ENCODE measurements at regions not wholly inside any gene's neighbourhood (a gene's known extent, or its start where the extent isn't known, plus 50 kb on each side); places are given as distances from the start of the nearest gene placed in this dataset.

GRCh38 chr18:22684268-22684667 is 248.9 kb upstream of the RBBP8 start:
- ChIA-PET POLR2A (no interaction called here), CTCF (interaction anchor here (1.6 kb wide), 1 partner anchor 20 kb away, joined by 3 read pairs; no protein-coding TSS in a partner anchor)
- WGBS (ENCODE audit: missing lambda C conversion rate): 88% methylated on average over 2 of the region's 2 CpGs
- FAIRE-seq (no peak), DNase-seq (ENCODE audit: low read depth in 1 of 2, low spot score in 1 of 2) (no peak), ATAC-seq (no peak)
- H3K27ac ChIP-seq: peak overlapping the region; percentile 91 to 94
- peaks cover 34% of the 10 kb centered on the region for H3K4me1 ChIP-seq
- peaks cover 35% of the 10 kb centered on the region for H3K9me3 ChIP-seq
- no peak overlapping the region for H3K4me3 ChIP-seq
- TF ChIP-seq HMGXB4 (CRISPR knock-in tag; IDR thresholded peaks at IDR 0.05; ENCODE audit: borderline replicate concordance): no peak
- TF ChIP-seq KDM5A (IDR thresholded peaks at IDR 0.05): no peak
- no peak for TF ChIP-seq CBX2 (IDR thresholded peaks at IDR 0.05; ENCODE audit: borderline replicate concordance, low read depth)
- 0 out of 2 replicates have a peak, but pooled peaks have one; percentile 10 for TF ChIP-seq HOXB5 (CRISPR knock-in tag; IDR thresholded peaks at IDR 0.05)
- no peak for TF ChIP-seq HOXB13 (CRISPR knock-in tag; IDR thresholded peaks at IDR 0.05; ENCODE audit: low read depth)
- TF ChIP-seq RNF2 (IDR thresholded peaks at IDR 0.05; ENCODE audit: borderline replicate concordance, low read depth): no peak
- TF ChIP-seq JUNB (IDR thresholded peaks at IDR 0.05): no peak
- no peak for TF ChIP-seq NR3C1 (IDR thresholded peaks at IDR 0.05)
- TF ChIP-seq FOSB (CRISPR knock-in tag; IDR thresholded peaks at IDR 0.05): 0 out of 2 replicates have a peak, but pooled peaks have one; percentile 24
- TF ChIP-seq MAZ (IDR thresholded peaks at IDR 0.05; ENCODE audit: borderline replicate concordance, low read depth, low read length): no peak
- no peak for TF ChIP-seq CBX8 (IDR thresholded peaks at IDR 0.05)
- no peak for TF ChIP-seq MAX (IDR thresholded peaks at IDR 0.05)
- TF ChIP-seq MAFK (IDR thresholded peaks at IDR 0.05; ENCODE audit: partially characterized antibody): no peak
- no peak for TF ChIP-seq E2F6 (IDR thresholded peaks at IDR 0.05; ENCODE audit: borderline replicate concordance, low read depth)
- TF ChIP-seq NFE2L2 (conservative IDR thresholded peaks at IDR 0.05; ENCODE audit: low read length): no peak
- H3K4me2 ChIP-seq: peak overlapping the region; percentile 63

GRCh38 chr18:22685788-22686187 is 247.3 kb upstream of the RBBP8 start:
- H3K27ac ChIP-seq: peak overlapping the region in 1 of 2 experiments; percentile 74; a peak in 3 of 6 replicates
- TF ChIP-seq BHLHE40 (IDR thresholded peaks at IDR 0.05; ENCODE audit: low read depth, low read length): no peak
- TF ChIP-seq HOXA7 (CRISPR knock-in tag; IDR thresholded peaks at IDR 0.05): no peak
- TF ChIP-seq HMGXB4 (CRISPR knock-in tag; IDR thresholded peaks at IDR 0.05; ENCODE audit: borderline replicate concordance): no peak
- TF ChIP-seq SREBF2 (IDR thresholded peaks at IDR 0.05): no peak
- H3K4me1 ChIP-seq: peaks cover 43% of the 10 kb centered on the region
- ChIA-PET CTCF (no interaction called here), POLR2A (no interaction called here)
- peaks cover 37% of the 10 kb centered on the region for H3K9me3 ChIP-seq
- no peak overlapping the region for H3K4me3 ChIP-seq
- 84% methylated on average over 2 of the region's 2 CpGs for WGBS (ENCODE audit: missing lambda C conversion rate)
- no peak overlapping the region for H3K4me2 ChIP-seq
- DNase-seq (ENCODE audit: low read depth in 1 of 2, low spot score in 1 of 2) (no peak), ATAC-seq (no peak), FAIRE-seq (no peak)

- TF ChIP-seq CBX2 (IDR thresholded peaks at IDR 0.05; ENCODE audit: borderline replicate concordance, low read depth) (no peak), ZFP36 (IDR thresholded peaks at IDR 0.05; ENCODE audit: borderline replicate concordance, partially characterized antibody) (peak; percentile 81), PHF8 (IDR thresholded peaks at IDR 0.05; ENCODE audit: borderline replicate concordance, low read depth) (no peak)
- FAIRE-seq (no peak), ATAC-seq (no peak), DNase-seq (ENCODE audit: low read depth in 1 of 2, low spot score in 1 of 2) (no peak)
- 61% methylated on average over 3 of the region's 3 CpGs for WGBS (ENCODE audit: missing lambda C conversion rate)
- H3K27ac ChIP-seq: peak overlapping the region in 1 of 2 experiments; percentile 80; a peak in 2 of 6 replicates
- CTCF ChIA-PET: no interaction called here
- no peak overlapping the region for H3K4me2 ChIP-seq
- H3K4me3 ChIP-seq: no peak overlapping the region
- peaks cover 47% of the 10 kb centered on the region for H3K4me1 ChIP-seq
- peaks cover 37% of the 10 kb centered on the region for H3K9me3 ChIP-seq
- POLR2A ChIA-PET: no interaction called here
These were observed 245.0 kb upstream of the RBBP8 start for GRCh38 chr18:22687892-22688680.
